Keratinocyte (primary cell): ENCODE measurements at regions not wholly inside any gene's neighbourhood (a gene's known extent, or its start where the extent isn't known, plus 50 kb on each side); places are given as distances from the start of the nearest gene placed in this dataset.

ENCODE experiments used
- DNase-seq: peaks from one replicate; pipeline ENCODE4 v3.0.0-alpha.2; 2011; ENCODE audit warnings: low read depth, missing footprints, low spot score
- FAIRE-seq: peaks from 2 replicates; lab custom pipeline; 2011; peaks lifted over from hg19 to GRCh38; lab: Jason Lieb, UNC
- H2AFZ ChIP-seq: 2 replicates; pipeline ENCODE4 v1.6.0; 2012; ENCODE audit warnings: low read length, control low read depth, inconsistent platforms; ENCODE audit not compliant: control insufficient read depth
- H3K27ac ChIP-seq: 2 replicates; pipeline ENCODE4 v1.5.1; 2011; ENCODE audit warnings: low read length; ENCODE audit not compliant: control insufficient read depth, insufficient read depth
- H3K27me3 ChIP-seq: 3 replicates; pipeline ENCODE4 v1.6.0; 2011; ENCODE audit warnings: low read length; ENCODE audit not compliant: control insufficient read depth, insufficient read depth; ENCODE audit errors: extremely low read depth
- H3K36me3 ChIP-seq, 2 experiments: 2 replicates in 1 of 2; 3 replicates in 1 of 2; pipeline ENCODE4 v1.5.1; 2011; ENCODE audit warnings: low read length in 2 of 2, mild to moderate bottlenecking in 1 of 2; ENCODE audit not compliant: control insufficient read depth in 2 of 2, insufficient read depth in 2 of 2; ENCODE audit errors: extremely low read depth in 1 of 2
- H3K4me1 ChIP-seq: 3 replicates; pipeline ENCODE4 v1.5.1; 2011; ENCODE audit warnings: low read length; ENCODE audit not compliant: control insufficient read depth, insufficient read depth; ENCODE audit errors: extremely low read depth
- H3K4me2 ChIP-seq: 3 replicates; pipeline ENCODE4 v1.6.0; 2011; ENCODE audit warnings: low read depth, low read length; ENCODE audit not compliant: control insufficient read depth, insufficient read depth; ENCODE audit errors: extremely low read depth
- H3K4me3 ChIP-seq, 3 experiments: fragments of 200-600 bp in 1 of 3; sonication (generic) in 1 of 3; 2 replicates in 2 of 3; 3 replicates in 1 of 3; pipeline ENCODE4 v1.5.1; 2011 to 2016; ENCODE audit warnings: low read length in 3 of 3, mild to moderate bottlenecking in 3 of 3, control low read depth in 2 of 3, inconsistent platforms in 1 of 3, low read depth in 1 of 3, mixed read lengths in 1 of 3, mixed run types in 1 of 3, moderate library complexity in 1 of 3; ENCODE audit not compliant: control insufficient read depth in 2 of 3, insufficient read depth in 2 of 3; ENCODE audit errors: extremely low read depth in 1 of 3
- H3K79me2 ChIP-seq: 2 replicates; pipeline ENCODE4 v1.6.0; 2012; ENCODE audit warnings: low read length; ENCODE audit not compliant: control insufficient read depth, insufficient read depth
- H3K9ac ChIP-seq: 3 replicates; pipeline ENCODE4 v1.6.0; 2011; ENCODE audit warnings: low read length; ENCODE audit not compliant: control insufficient read depth, insufficient read depth; ENCODE audit errors: extremely low read depth
- H3K9me1 ChIP-seq: 3 replicates; pipeline ENCODE4 v1.6.0; 2011; ENCODE audit warnings: low read length; ENCODE audit not compliant: control insufficient read depth, insufficient read depth; ENCODE audit errors: extremely low read depth
- H3K9me3 ChIP-seq: 2 replicates; pipeline ENCODE4 v1.5.1; 2012; ENCODE audit warnings: low read depth, low read length; ENCODE audit not compliant: control insufficient read depth
- H4K20me1 ChIP-seq: 3 replicates; pipeline ENCODE4 v1.6.0; 2011; ENCODE audit warnings: low read length; ENCODE audit not compliant: control insufficient read depth, insufficient read depth; ENCODE audit errors: extremely low read depth
- CTCF ChIP-seq, 3 experiments: IDR thresholded peaks in 1 of 3; conservative IDR thresholded peaks in 1 of 3; optimal IDR thresholded peaks in 1 of 3; 2 replicates in 2 of 3; 3 replicates in 1 of 3; pipeline versions ENCODE3 to v1.5.1; 2011; ENCODE audit warnings: low read length in 3 of 3, mild to moderate bottlenecking in 3 of 3, moderate library complexity in 2 of 3, control low read depth in 1 of 3, inconsistent platforms in 1 of 3; ENCODE audit not compliant: insufficient read depth in 2 of 3; ENCODE audit errors: extremely low read depth in 1 of 3
- EZH2 ChIP-seq: IDR thresholded peaks from one replicate; pipeline ENCODE4 v1.6.1; 2012; ENCODE audit warnings: inconsistent platforms, mild to moderate bottlenecking, low read length, moderate library complexity
- dilution Hi-C: fragments of 300-500 bp; cut with MboI; formaldehyde crosslinking; loops from one replicate; pipeline ENCODE4 v1.7.0; 2020; ENCODE audit warnings: low sequenced_read_pairs; ENCODE audit not compliant: extremely low pct_ligation_motif_present

- H3K4me3 ChIP-seq = peak overlapping the region; percentile 14 to 58 (median 51)
- H3K36me3 ChIP-seq = no peaks in the 10 kb centered on the region
- DNase-seq (no peak), FAIRE-seq (peak; percentile 99)
- peak overlapping the region; percentile 87 for H3K4me2 ChIP-seq
- TF ChIP-seq EZH2 = no peak
- H3K27ac ChIP-seq = peak overlapping the region; percentile 98
- no peaks in the 10 kb centered on the region for H3K9me3 ChIP-seq
- dilution Hi-C loops = no loop called here
- H3K9ac ChIP-seq = peak overlapping the region; percentile 74
- no peaks in the 10 kb centered on the region for H3K27me3 ChIP-seq
- no peaks in the 10 kb centered on the region for H4K20me1 ChIP-seq
- no peak overlapping the region for H2AFZ ChIP-seq
- H3K4me1 ChIP-seq = peaks cover 89% of the 10 kb centered on the region
- H3K79me2 ChIP-seq = no peaks in the 10 kb centered on the region
- H3K9me1 ChIP-seq = no peaks in the 10 kb centered on the region
Measured at GRCh38 chr1:209383907-209384709, 199.4 kb upstream of the CAMK1G start.

- peak; percentile 20 for FAIRE-seq
- Histone ChIP-seq H3K9me3 (no peaks in the 10 kb centered on the region), H3K4me2 (peak overlapping the region; percentile 87), H3K79me2 (no peaks in the 10 kb centered on the region), H3K9me1 (no peaks in the 10 kb centered on the region), H3K27me3 (no peaks in the 10 kb centered on the region), H3K9ac (peak overlapping the region; percentile 74), H3K4me3 (peak overlapping the region; percentile 14 to 58 (median 38)), H3K36me3 (no peaks in the 10 kb centered on the region), H3K27ac (peak overlapping the region; percentile 98), H4K20me1 (no peaks in the 10 kb centered on the region), H2AFZ (no peak overlapping the region), H3K4me1 (peaks cover 90% of the 10 kb centered on the region)
- TF ChIP-seq CTCF (optimal IDR thresholded peaks at IDR 0.05 in 1 of 3, IDR thresholded peaks at IDR 0.05 in 1 of 3, conservative IDR thresholded peaks at IDR 0.05 in 1 of 3; ENCODE audit: extremely low read depth in 1 of 3, insufficient read depth in 2 of 3, low read length in 3 of 3) (no peak), EZH2 (no peak)
- DNase-seq = no peak
- dilution Hi-C loops = no loop called here
Measured at GRCh38 chr1:209384710-209385550, 198.6 kb upstream of the CAMK1G start.
